Neuronal stem cell (in vitro differentiated cells): ENCODE measurements at regions not wholly inside any gene's neighbourhood (a gene's known extent, or its start where the extent isn't known, plus 50 kb on each side); places are given as distances from the start of the nearest gene placed in this dataset.
"Not testable (repeated sequence)": the region's sequence is repeated elsewhere in the genome, so short reads cannot be mapped to it uniquely, and the experiment has no call there.

ENCODE experiments used
- DNase-seq: peaks from one replicate; pipeline ENCODE4 v3.0.0-alpha.2; 2013; ENCODE audit warnings: low spot score
- H2AFZ ChIP-seq: one replicate; pipeline ENCODE4 v1.6.1; 2013; ENCODE audit warnings: mild to moderate bottlenecking, low read length, inconsistent platforms
- H2AK5ac ChIP-seq: 2 replicates; pipeline ENCODE4 v1.6.1; 2013; ENCODE audit warnings: low read depth, mild to moderate bottlenecking, inconsistent platforms, low read length, moderate library complexity, mixed read lengths
- H2BK120ac ChIP-seq: 2 replicates; pipeline ENCODE4 v1.6.1; 2013; ENCODE audit warnings: low read depth, mild to moderate bottlenecking, inconsistent platforms, low read length, moderate library complexity, mixed read lengths
- H2BK12ac ChIP-seq: one replicate; pipeline ENCODE4 v1.6.1; 2013; ENCODE audit warnings: low read length, inconsistent platforms
- H2BK15ac ChIP-seq: 2 replicates; pipeline ENCODE4 v1.6.1; 2013; ENCODE audit warnings: mild to moderate bottlenecking, low read length, inconsistent platforms, mixed read lengths
- H2BK5ac ChIP-seq: one replicate; pipeline ENCODE4 v1.6.1; 2013; ENCODE audit warnings: inconsistent platforms, mild to moderate bottlenecking, low read length, moderate library complexity
- H3K14ac ChIP-seq: one replicate; pipeline ENCODE4 v1.6.1; 2013; ENCODE audit warnings: low read length, inconsistent platforms
- H3K18ac ChIP-seq: 2 replicates; pipeline ENCODE4 v1.6.1; 2013; ENCODE audit warnings: low read length, inconsistent platforms
- H3K23ac ChIP-seq: 2 replicates; pipeline ENCODE4 v1.6.1; 2013; ENCODE audit warnings: low read depth, mild to moderate bottlenecking, mixed read lengths, low read length, inconsistent platforms; ENCODE audit not compliant: poor library complexity
- H3K27ac ChIP-seq: replicated peaks from 3 replicates; pipeline ENCODE4 v1.5.1; 2013; ENCODE audit warnings: low read length, inconsistent platforms
- H3K27me3 ChIP-seq, 3 experiments: 2 replicates each; pipeline ENCODE4 v1.6.1; 2013; ENCODE audit warnings: low read length in 3 of 3, mild to moderate bottlenecking in 2 of 3, inconsistent platforms in 1 of 3, low read depth in 1 of 3, mixed read lengths in 1 of 3, moderate library complexity in 1 of 3; ENCODE audit not compliant: control insufficient read depth in 3 of 3, insufficient read depth in 3 of 3
- H3K36me3 ChIP-seq, 2 donors: replicated peaks in 1 of 2; 2 replicates each; pipeline ENCODE4 v1.6.1; 2013; ENCODE audit warnings: low read length in 2 of 2; ENCODE audit not compliant: control insufficient read depth in 2 of 2, insufficient read depth in 2 of 2
- H3K4ac ChIP-seq: 2 replicates; pipeline ENCODE4 v1.6.1; 2013; ENCODE audit warnings: inconsistent platforms, mild to moderate bottlenecking, low read length, moderate library complexity
- H3K4me1 ChIP-seq, 2 donors: 1 replicate in 1 of 2; 2 replicates in 1 of 2; pipeline ENCODE4 v1.6.1; 2013; ENCODE audit warnings: low read length in 2 of 2, low read depth in 1 of 2; ENCODE audit not compliant: control insufficient read depth in 2 of 2, insufficient read depth in 1 of 2
- H3K4me2 ChIP-seq: one replicate; pipeline ENCODE4 v1.6.1; 2013; ENCODE audit warnings: mild to moderate bottlenecking, low read length, inconsistent platforms; ENCODE audit not compliant: insufficient read depth, poor library complexity, severe bottlenecking
- H3K4me3 ChIP-seq, 2 donors: 2 replicates each; pipeline ENCODE4 v1.5.1; 2013; ENCODE audit warnings: low read length in 2 of 2, mild to moderate bottlenecking in 2 of 2, inconsistent platforms in 1 of 2, moderate library complexity in 1 of 2
- H3K79me1 ChIP-seq: one replicate; pipeline ENCODE4 v1.6.1; 2013; ENCODE audit warnings: low read depth, mild to moderate bottlenecking, inconsistent platforms, low read length, moderate library complexity
- H3K9ac ChIP-seq: one replicate; pipeline ENCODE4 v1.6.1; 2013; ENCODE audit warnings: mild to moderate bottlenecking, low read depth, low read length, inconsistent platforms; ENCODE audit not compliant: poor library complexity
- H3K9me3 ChIP-seq, 2 donors: replicated peaks in 1 of 2; 2 replicates each; pipeline versions ENCODE3 to v1.6.1; 2013; ENCODE audit warnings: low read length in 2 of 2, mild to moderate bottlenecking in 2 of 2, inconsistent platforms in 1 of 2, low read depth in 1 of 2, mixed read lengths in 1 of 2, moderate library complexity in 1 of 2; ENCODE audit not compliant: control insufficient read depth in 2 of 2, insufficient read depth in 1 of 2
- H4K8ac ChIP-seq: one replicate; pipeline ENCODE4 v1.6.1; 2013; ENCODE audit warnings: low read depth, mild to moderate bottlenecking, inconsistent platforms, low read length, moderate library complexity
- H4K91ac ChIP-seq: one replicate; pipeline ENCODE4 v1.6.1; 2013; ENCODE audit warnings: low read length, low read depth, mild to moderate bottlenecking, inconsistent platforms; ENCODE audit not compliant: poor library complexity
- WGBS, 2 donors: extraction: QIAGEN DNeasy Blood & Tissue Kit; methylation state at CpG; one replicate each; pipeline ENCODE4 v1.1.7; 2013; ENCODE audit warnings: missing lambda C conversion rate in 2 of 2, mixed read lengths in 1 of 2; ENCODE audit not compliant: insufficient read length in 2 of 2, insufficient replicate concordance in 1 of 2; ENCODE audit errors: extremely low coverage in 2 of 2; 5-methylcytosine and 5-hydroxymethylcytosine counted together

DNA sequence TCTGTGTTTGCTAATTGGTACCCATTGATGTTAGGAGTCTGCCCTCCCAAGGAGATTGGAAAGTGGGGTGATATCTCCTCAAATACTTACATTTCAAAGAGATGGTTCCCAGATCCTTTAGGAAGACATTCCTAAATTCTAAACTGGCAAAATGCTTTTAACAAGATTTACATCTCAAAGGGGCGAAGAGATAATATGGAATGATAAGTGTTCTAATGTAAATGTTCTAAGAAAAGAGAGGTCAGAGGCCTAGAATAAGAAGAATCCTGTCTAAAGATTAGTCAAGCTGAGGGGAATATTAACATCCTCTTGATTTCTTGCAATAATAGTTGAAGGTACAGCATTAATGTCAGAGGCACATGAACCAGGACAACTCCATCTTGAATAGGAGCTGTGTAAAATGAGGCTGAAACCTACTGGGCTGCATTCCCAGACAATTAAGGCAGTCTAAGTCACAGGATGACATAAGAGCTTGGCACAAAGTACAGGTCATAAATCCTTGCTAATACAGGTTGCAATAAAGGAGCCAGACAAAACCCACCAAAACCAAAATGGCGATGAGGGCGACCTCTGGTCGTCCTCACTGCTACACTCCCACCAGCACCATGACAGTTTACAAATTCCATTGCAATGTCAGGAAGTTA lies 2248.1 kb downstream of the ARAP2 start:
- no peak overlapping the region for H3K4me3 ChIP-seq
- no peak overlapping the region for H3K18ac ChIP-seq
- no peak overlapping the region for H2BK5ac ChIP-seq
- no peaks in the 10 kb centered on the region for H3K9me3 ChIP-seq
- no peak overlapping the region for H2BK15ac ChIP-seq
- H2BK12ac ChIP-seq: no peak overlapping the region
- peaks cover 3% of the 10 kb centered on the region in 2 donors for H3K4me1 ChIP-seq
- no peak overlapping the region for H2AK5ac ChIP-seq
- DNase-seq: no peak
- H3K14ac ChIP-seq: no peak overlapping the region
- H3K27ac ChIP-seq: no peak overlapping the region
- H3K9ac ChIP-seq: no peak overlapping the region
- no peak overlapping the region for H4K8ac ChIP-seq
- H3K4ac ChIP-seq: no peak overlapping the region
- H3K36me3 ChIP-seq: no peaks in the 10 kb centered on the region
- H3K23ac ChIP-seq: no peak overlapping the region
- H3K4me2 ChIP-seq: no peak overlapping the region
- no peaks in the 10 kb centered on the region for H3K27me3 ChIP-seq
- no peak overlapping the region for H2AFZ ChIP-seq
- whole genome bisulfite sequencing, 2 donors: no CpG with 5 or more reads among the region's 4 CpGs
- no peak overlapping the region for H2BK120ac ChIP-seq
- no peak overlapping the region for H4K91ac ChIP-seq
- no peaks in the 10 kb centered on the region for H3K79me1 ChIP-seq

DNA sequence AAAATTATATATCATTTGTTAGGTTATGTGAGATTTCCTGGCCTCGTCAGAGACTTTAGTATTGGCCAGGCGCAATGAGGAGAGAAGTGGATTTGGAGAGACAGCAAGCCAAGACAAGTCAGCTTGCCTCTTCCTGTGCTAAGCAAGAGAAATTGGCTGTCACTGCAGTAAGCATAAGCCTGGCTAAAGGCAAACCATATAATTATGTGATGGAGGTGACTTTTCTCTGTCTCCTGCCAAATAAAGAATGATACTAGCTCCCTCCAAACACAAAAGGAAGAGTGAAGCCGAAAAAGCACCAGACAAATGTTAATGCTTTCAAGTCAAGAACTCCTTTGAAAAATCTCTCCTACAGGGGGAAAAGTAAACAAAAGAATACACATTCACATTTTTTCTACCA lies 2246.0 kb downstream of the ARAP2 start:
- Histone ChIP-seq H2AFZ (peak overlapping the region; percentile 72), H3K4me2 (no peak overlapping the region), H3K36me3 (no peaks in the 10 kb centered on the region), H3K79me1 (no peaks in the 10 kb centered on the region), H3K14ac (no peak overlapping the region), H2BK15ac (no peak overlapping the region), H3K23ac (no peak overlapping the region), H3K4ac (no peak overlapping the region), H3K27ac (no peak overlapping the region), H4K91ac (no peak overlapping the region), H3K9me3 (no peaks in the 10 kb centered on the region), H2BK120ac (no peak overlapping the region), H3K18ac (no peak overlapping the region), H2BK12ac (no peak overlapping the region), H3K27me3 (no peaks in the 10 kb centered on the region), H3K9ac (no peak overlapping the region), H2AK5ac (no peak overlapping the region), H4K8ac (no peak overlapping the region), H3K4me3 (no peak overlapping the region), H3K4me1 (peaks cover 3% of the 10 kb centered on the region in 2 donors), H2BK5ac (no peak overlapping the region)
- no CpG with 5 or more reads among the region's 3 CpGs for WGBS, 2 donors
- peak; percentile 4 for DNase-seq

DNA sequence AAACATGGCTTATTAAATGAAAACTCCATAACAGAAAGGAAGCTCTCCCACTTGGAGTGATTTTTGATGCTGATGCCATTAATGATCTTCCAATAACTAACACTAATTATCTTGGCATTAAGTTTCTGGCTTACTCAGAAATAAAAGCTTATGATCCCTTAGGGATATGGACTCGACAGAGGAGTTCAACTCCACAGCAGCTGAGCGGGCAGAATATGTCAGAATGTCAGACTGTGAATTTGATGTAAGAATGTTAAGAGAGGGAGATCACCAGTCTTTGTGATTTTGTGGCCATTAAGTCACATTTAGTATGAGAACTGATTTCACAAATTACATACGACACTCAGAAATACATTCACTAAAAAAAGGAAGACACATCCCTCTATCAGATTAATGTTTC lies 2244.0 kb downstream of the ARAP2 start:
- H3K4ac ChIP-seq: no peak overlapping the region
- H3K4me2 ChIP-seq: no peak overlapping the region
- H3K18ac ChIP-seq: no peak overlapping the region
- H3K27ac ChIP-seq: no peak overlapping the region
- H3K4me3 ChIP-seq: no peak overlapping the region
- H3K4me1 ChIP-seq: peaks cover 3% of the 10 kb centered on the region in 2 donors
- no peak overlapping the region for H2BK15ac ChIP-seq
- WGBS, 2 donors: no CpG with 5 or more reads among the region's 3 CpGs
- H3K79me1 ChIP-seq: no peaks in the 10 kb centered on the region
- H2AK5ac ChIP-seq: no peak overlapping the region
- no peak for DNase-seq
- no peaks in the 10 kb centered on the region for H3K9me3 ChIP-seq
- H3K36me3 ChIP-seq: no peaks in the 10 kb centered on the region
- H4K91ac ChIP-seq: no peak overlapping the region
- H3K9ac ChIP-seq: no peak overlapping the region
- H3K14ac ChIP-seq: no peak overlapping the region
- H2BK12ac ChIP-seq: no peak overlapping the region
- H3K27me3 ChIP-seq: no peaks in the 10 kb centered on the region
- H3K23ac ChIP-seq: no peak overlapping the region
- no peak overlapping the region for H2BK120ac ChIP-seq
- H2BK5ac ChIP-seq: no peak overlapping the region
- no peak overlapping the region for H4K8ac ChIP-seq
- no peak overlapping the region for H2AFZ ChIP-seq

DNA sequence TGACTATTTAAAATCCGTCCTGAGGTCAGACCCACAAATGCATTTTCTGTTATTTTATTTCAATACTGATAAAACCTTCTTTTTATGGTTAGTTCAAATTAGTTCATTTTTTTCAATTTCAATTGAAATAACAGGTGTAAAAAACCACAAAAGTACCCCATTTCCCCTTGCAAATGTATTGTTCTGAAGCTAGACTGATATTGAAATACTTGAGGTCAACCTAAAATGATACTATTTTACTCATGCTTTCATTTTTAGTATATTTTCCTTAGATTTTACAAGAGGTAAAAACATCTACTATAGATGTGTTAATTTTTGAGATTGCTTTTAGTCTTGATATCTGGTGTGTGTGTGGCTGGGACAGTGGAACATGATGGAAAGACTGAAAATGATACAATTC lies 2237.8 kb downstream of the ARAP2 start:
- H3K9me3 ChIP-seq, H2BK120ac ChIP-seq, H2AK5ac ChIP-seq, DNase-seq, H3K36me3 ChIP-seq, H2BK15ac ChIP-seq, H3K23ac ChIP-seq, H4K91ac ChIP-seq, H3K9ac ChIP-seq, H2BK5ac ChIP-seq, H3K27ac ChIP-seq, H3K4ac ChIP-seq, H3K79me1 ChIP-seq, H2BK12ac ChIP-seq, H3K14ac ChIP-seq, H3K4me3 ChIP-seq, H3K18ac ChIP-seq, H3K27me3 ChIP-seq, H3K4me1 ChIP-seq, H3K4me2 ChIP-seq, H2AFZ ChIP-seq, H4K8ac ChIP-seq: not testable (repeated sequence)
- no CpG with 5 or more reads among the region's 1 CpG for WGBS, 2 donors
